ENCODE measurements at regions not wholly inside any gene's neighbourhood (a gene's known extent, or its start where the extent isn't known, plus 50 kb on each side); places are given as distances from the start of the nearest gene placed in this dataset.

GRCh38 chr4:72666910-72667309 is 97.9 kb upstream of the ADAMTS3 start:
- TF ChIP-seq, protein P1, sequence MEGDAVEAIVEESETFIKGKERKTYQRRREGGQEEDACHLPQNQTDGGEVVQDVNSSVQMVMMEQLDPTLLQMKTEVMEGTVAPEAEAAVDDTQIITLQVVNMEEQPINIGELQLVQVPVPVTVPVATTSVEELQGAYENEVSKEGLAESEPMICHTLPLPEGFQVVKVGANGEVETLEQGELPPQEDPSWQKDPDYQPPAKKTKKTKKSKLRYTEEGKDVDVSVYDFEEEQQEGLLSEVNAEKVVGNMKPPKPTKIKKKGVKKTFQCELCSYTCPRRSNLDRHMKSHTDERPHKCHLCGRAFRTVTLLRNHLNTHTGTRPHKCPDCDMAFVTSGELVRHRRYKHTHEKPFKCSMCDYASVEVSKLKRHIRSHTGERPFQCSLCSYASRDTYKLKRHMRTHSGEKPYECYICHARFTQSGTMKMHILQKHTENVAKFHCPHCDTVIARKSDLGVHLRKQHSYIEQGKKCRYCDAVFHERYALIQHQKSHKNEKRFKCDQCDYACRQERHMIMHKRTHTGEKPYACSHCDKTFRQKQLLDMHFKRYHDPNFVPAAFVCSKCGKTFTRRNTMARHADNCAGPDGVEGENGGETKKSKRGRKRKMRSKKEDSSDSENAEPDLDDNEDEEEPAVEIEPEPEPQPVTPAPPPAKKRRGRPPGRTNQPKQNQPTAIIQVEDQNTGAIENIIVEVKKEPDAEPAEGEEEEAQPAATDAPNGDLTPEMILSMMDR (IDR thresholded peaks at IDR 0.05): no peak
- TF ChIP-seq POLR2A (IDR thresholded peaks at IDR 0.05; ENCODE audit: low read depth): no peak
- TF ChIP-seq POLR2AphosphoS5 (IDR thresholded peaks at IDR 0.05): no peak
- TF ChIP-seq EP300 (IDR thresholded peaks at IDR 0.05): no peak

All from esophagus muscularis mucosa (tissue), 4 donors.